Glutamatergic neuron (in vitro differentiated cells): ENCODE measurements at regions not wholly inside any gene's neighbourhood (a gene's known extent, or its start where the extent isn't known, plus 50 kb on each side); places are given as distances from the start of the nearest gene placed in this dataset.

Experiments used
- DNase-seq: peaks from one replicate; pipeline ENCODE4 v3.0.0; 2022
- H3K27ac Mint-ChIP-seq: one replicate; pipeline ENCODE4 v1.8.0; 2020; ENCODE audit warnings: mild to moderate bottlenecking, mixed read lengths, inconsistent platforms; ENCODE audit not compliant: unreplicated experiment
- H3K27me3 Mint-ChIP-seq: one replicate; pipeline ENCODE4 v1.8.0; 2020; ENCODE audit warnings: mild to moderate bottlenecking, moderate library complexity, mixed read lengths, inconsistent platforms; ENCODE audit not compliant: unreplicated experiment
- H3K36me3 Mint-ChIP-seq: one replicate; pipeline ENCODE4 v1.8.0; 2020; ENCODE audit warnings: mild to moderate bottlenecking, mixed read lengths, inconsistent platforms; ENCODE audit not compliant: unreplicated experiment
- H3K4me1 Mint-ChIP-seq: one replicate; pipeline ENCODE4 v1.8.0; 2020; ENCODE audit warnings: mild to moderate bottlenecking, low read depth, mixed read lengths, inconsistent platforms; ENCODE audit not compliant: unreplicated experiment
- H3K4me3 Mint-ChIP-seq: one replicate; pipeline ENCODE4 v1.8.0; 2020; ENCODE audit warnings: mild to moderate bottlenecking, mixed read lengths, inconsistent platforms; ENCODE audit not compliant: unreplicated experiment
- H3K9me3 Mint-ChIP-seq: one replicate; pipeline ENCODE4 v1.8.0; 2020; ENCODE audit warnings: mild to moderate bottlenecking, moderate library complexity, mixed read lengths, inconsistent platforms; ENCODE audit not compliant: unreplicated experiment
- CTCF ChIP-seq: fragments of 200-600 bp; sonication (generic); IDR thresholded peaks from one replicate; pipeline ENCODE4 v1.5.0; 2021; ENCODE audit not compliant: partially characterized antibody, unreplicated experiment

- TF ChIP-seq CTCF: no peak
- no peaks in the 10 kb centered on the region for H3K4me1 Mint-ChIP-seq
- peaks cover 5% of the 10 kb centered on the region for H3K36me3 Mint-ChIP-seq
- DNase-seq: no peak
- H3K27ac Mint-ChIP-seq: no peak overlapping the region
- peaks cover 4% of the 10 kb centered on the region for H3K27me3 Mint-ChIP-seq
- H3K9me3 Mint-ChIP-seq: peaks cover 34% of the 10 kb centered on the region
- H3K4me3 Mint-ChIP-seq: no peak overlapping the region
These were observed 2272.1 kb downstream of the TP53TG3F start for GRCh38 chr16:35731341-35732040.

GRCh38 chr16:35732046-35732810 lies 2272.8 kb downstream of the TP53TG3F start:
- Mint-ChIP-seq H3K9me3 (peaks cover 34% of the 10 kb centered on the region), H3K4me1 (no peaks in the 10 kb centered on the region), H3K27ac (no peak overlapping the region), H3K36me3 (peaks cover 5% of the 10 kb centered on the region), H3K4me3 (no peak overlapping the region), H3K27me3 (peaks cover 6% of the 10 kb centered on the region)
- no peak for TF ChIP-seq CTCF
- no peak for DNase-seq

GRCh38 chr16:35733278-35733965 lies 2274.0 kb downstream of the TP53TG3F start:
- Mint-ChIP-seq H3K4me1 (no peaks in the 10 kb centered on the region), H3K4me3 (no peak overlapping the region), H3K27ac (no peak overlapping the region), H3K9me3 (peaks cover 33% of the 10 kb centered on the region), H3K36me3 (peaks cover 5% of the 10 kb centered on the region), H3K27me3 (peaks cover 6% of the 10 kb centered on the region)
- no peak for DNase-seq
- TF ChIP-seq CTCF: no peak

- peaks cover 6% of the 10 kb centered on the region for H3K27me3 Mint-ChIP-seq
- H3K4me1 Mint-ChIP-seq: no peaks in the 10 kb centered on the region
- H3K4me3 Mint-ChIP-seq: no peak overlapping the region
- DNase-seq: no peak
- peaks cover 34% of the 10 kb centered on the region for H3K9me3 Mint-ChIP-seq
- H3K27ac Mint-ChIP-seq: no peak overlapping the region
- TF ChIP-seq CTCF: no peak
- H3K36me3 Mint-ChIP-seq: peaks cover 5% of the 10 kb centered on the region
These were observed 2274.7 kb downstream of the TP53TG3F start for GRCh38 chr16:35733971-35734702.
